ENCODE measurements at regions not wholly inside any gene's neighbourhood (a gene's known extent, or its start where the extent isn't known, plus 50 kb on each side); places are given as distances from the start of the nearest gene placed in this dataset.
A peak's percentile ranks its signal among the peaks of the same experiment; 100 is the strongest.

- no peak for ATAC-seq
- DNase-seq (ENCODE audit: low spot score), result peak; percentile 38
Observed at GRCh38 chr6:170102582-170103481, 188.0 kb downstream of the DLL1 start.

- ATAC-seq, result no peak
- peak; percentile 23 for DNase-seq (ENCODE audit: low spot score)
Observed at GRCh38 chr6:170102038-170102437, 188.8 kb downstream of the DLL1 start.

- ATAC-seq, result no peak
Observed at GRCh38 chr6:170101281-170102035, 189.4 kb downstream of the DLL1 start.

GRCh38 chr6:170100046-170100445, 190.8 kb downstream of the DLL1 start:
- no peak for ATAC-seq
- peak; percentile 10 for DNase-seq (ENCODE audit: low spot score)

More at GRCh38 chr6:170101281-170102035, 189.4 kb downstream of the DLL1 start:
- DNase-seq (ENCODE audit: low spot score), result peak; percentile 26

GRCh38 chr6:170099387-170099786, 191.5 kb downstream of the DLL1 start:
- ATAC-seq (no peak), DNase-seq (ENCODE audit: low spot score) (no peak)

GRCh38 chr6:170098428-170099170, 192.3 kb downstream of the DLL1 start:
- DNase-seq (ENCODE audit: low spot score), result peak; percentile 29
- ATAC-seq, result no peak

GRCh38 chr6:170097505-170098427, 193.1 kb downstream of the DLL1 start:
- ATAC-seq (no peak), DNase-seq (ENCODE audit: low spot score) (peak; percentile 30)

GRCh38 chr6:170096803-170097504, 193.9 kb downstream of the DLL1 start:
- no peak for ATAC-seq
- peak; percentile 14 for DNase-seq (ENCODE audit: low spot score)

GRCh38 chr6:170096191-170096802, 194.6 kb downstream of the DLL1 start:
- DNase-seq (ENCODE audit: low spot score), result peak; percentile 26
- ATAC-seq, result no peak

- peak; percentile 40 for DNase-seq (ENCODE audit: low spot score)
Observed at GRCh38 chr6:170095273-170095981, 195.5 kb downstream of the DLL1 start.

GRCh38 chr6:170094686-170095272, 196.1 kb downstream of the DLL1 start:
- ATAC-seq (no peak), DNase-seq (ENCODE audit: low spot score) (no peak)

More at GRCh38 chr6:170095273-170095981, 195.5 kb downstream of the DLL1 start:
- no peak for ATAC-seq

- peak; percentile 43 for DNase-seq (ENCODE audit: low spot score)
- no peak for ATAC-seq
Observed at GRCh38 chr6:170093658-170094596, 197.0 kb downstream of the DLL1 start.

GRCh38 chr6:170093276-170093657, 197.6 kb downstream of the DLL1 start:
- DNase-seq (ENCODE audit: low spot score) (peak; percentile 30), ATAC-seq (no peak)

GRCh38 chr6:170092826-170093225, 198.1 kb downstream of the DLL1 start:
- ATAC-seq, result no peak
- no peak for DNase-seq (ENCODE audit: low spot score)

GRCh38 chr6:170091639-170092579, 199.0 kb downstream of the DLL1 start:
- DNase-seq (ENCODE audit: low spot score) (peak; percentile 26), ATAC-seq (no peak)
